ENCODE measurements at regions not wholly inside any gene's neighbourhood (a gene's known extent, or its start where the extent isn't known, plus 50 kb on each side); places are given as distances from the start of the nearest gene placed in this dataset.

DNA sequence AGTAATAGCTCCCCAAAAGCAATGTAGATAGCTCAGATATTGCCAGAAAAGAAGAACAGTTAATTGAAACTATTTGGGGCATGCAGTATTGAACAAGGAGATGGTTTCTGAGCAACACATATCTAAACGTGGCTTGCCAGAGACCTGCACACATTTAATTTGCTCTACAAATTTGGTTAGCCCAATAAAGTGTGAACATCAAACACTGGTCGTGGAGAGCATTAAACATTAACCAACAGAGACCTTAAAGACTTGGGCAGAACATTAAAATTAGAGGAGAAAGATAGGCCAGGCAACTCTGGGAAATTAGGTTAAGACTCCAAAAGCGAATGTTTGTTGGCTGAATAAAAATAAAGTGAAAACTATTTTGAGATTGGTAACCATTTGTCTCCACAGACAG is 61.6 kb upstream of the ARID5B start:
- Histone ChIP-seq H3K18ac (ENCODE audit: insufficient read length, low read depth, low read length) (no peak overlapping the region), H2BK120ac (ENCODE audit: low read depth, low read length, poor library complexity, severe bottlenecking) (no peak overlapping the region), H3K27me3 (ENCODE audit: insufficient read depth, low read length) (no peaks in the 10 kb centered on the region; the same call in 1 of the 2 replicates), H3K4me2 (ENCODE audit: insufficient read depth, insufficient read length, low read length) (no peak overlapping the region), H3K23ac (ENCODE audit: insufficient read length, low read depth, low read length) (no peak overlapping the region), H4K5ac (ENCODE audit: insufficient read length, low read depth, low read length) (no peak overlapping the region), H4K91ac (ENCODE audit: insufficient read length, low read depth, low read length) (no peak overlapping the region), H3K27ac (ENCODE audit: insufficient read length, low read depth, low read length) (no peak overlapping the region), H3K9ac (ENCODE audit: extremely low read depth, insufficient read length, low read length) (no peak overlapping the region), H2BK12ac (ENCODE audit: insufficient read length, low read depth, low read length) (no peak overlapping the region), H2BK20ac (ENCODE audit: low read depth, low read length, poor library complexity, severe bottlenecking) (no peak overlapping the region), H3K14ac (ENCODE audit: insufficient read depth, low read length) (no peak overlapping the region), H3K9me3 (ENCODE audit: control insufficient read depth, low read depth, low read length) (no peaks in the 10 kb centered on the region), H4K20me1 (ENCODE audit: control insufficient read depth, insufficient read depth, insufficient read length) (no peaks in the 10 kb centered on the region), H2AK5ac (ENCODE audit: insufficient read length, low read length) (no peak overlapping the region), H2BK15ac (ENCODE audit: low read depth, low read length) (no peak overlapping the region), H2BK5ac (ENCODE audit: insufficient read length, low read length) (no peak overlapping the region), H3T11ph (ENCODE audit: low read length) (no peak overlapping the region), H3K4me1 (ENCODE audit: insufficient read depth, low read length) (no peaks in the 10 kb centered on the region), H3K56ac (ENCODE audit: insufficient read length, low read depth, low read length) (no peak overlapping the region), H2AFZ (ENCODE audit: low read length) (no peak overlapping the region), H3K79me1 (ENCODE audit: insufficient read depth, low read depth, low read length, poor library complexity, severe bottlenecking) (no peaks in the 10 kb centered on the region), H3K4ac (ENCODE audit: low read depth, low read length) (no peak overlapping the region), H4K8ac (replicated peaks; ENCODE audit: insufficient read length, low read depth, low read length) (no peak overlapping the region), H3K23me2 (ENCODE audit: insufficient read length, low read depth, low read length, poor library complexity, severe bottlenecking) (no peaks in the 10 kb centered on the region), H3K79me2 (ENCODE audit: insufficient read depth, low read length) (no peaks in the 10 kb centered on the region)
- WGBS (ENCODE audit: extremely low coverage, insufficient read length, low lambda C conversion rate) = no CpG with 5 or more reads among the region's 3 CpGs
- no peaks in the 10 kb centered on the region; a peak in 1 of 5 replicates for H3K9me3 Mint-ChIP-seq
- DNase-seq = no peak
- H3K4me1 Mint-ChIP-seq = peaks cover 10 to 19% of the 10 kb centered on the region in 2 experiments
- H3K27me3 Mint-ChIP-seq (ENCODE audit: low read depth) = peaks cover 31% of the 10 kb centered on the region
- TF ChIP-seq, protein P1, sequence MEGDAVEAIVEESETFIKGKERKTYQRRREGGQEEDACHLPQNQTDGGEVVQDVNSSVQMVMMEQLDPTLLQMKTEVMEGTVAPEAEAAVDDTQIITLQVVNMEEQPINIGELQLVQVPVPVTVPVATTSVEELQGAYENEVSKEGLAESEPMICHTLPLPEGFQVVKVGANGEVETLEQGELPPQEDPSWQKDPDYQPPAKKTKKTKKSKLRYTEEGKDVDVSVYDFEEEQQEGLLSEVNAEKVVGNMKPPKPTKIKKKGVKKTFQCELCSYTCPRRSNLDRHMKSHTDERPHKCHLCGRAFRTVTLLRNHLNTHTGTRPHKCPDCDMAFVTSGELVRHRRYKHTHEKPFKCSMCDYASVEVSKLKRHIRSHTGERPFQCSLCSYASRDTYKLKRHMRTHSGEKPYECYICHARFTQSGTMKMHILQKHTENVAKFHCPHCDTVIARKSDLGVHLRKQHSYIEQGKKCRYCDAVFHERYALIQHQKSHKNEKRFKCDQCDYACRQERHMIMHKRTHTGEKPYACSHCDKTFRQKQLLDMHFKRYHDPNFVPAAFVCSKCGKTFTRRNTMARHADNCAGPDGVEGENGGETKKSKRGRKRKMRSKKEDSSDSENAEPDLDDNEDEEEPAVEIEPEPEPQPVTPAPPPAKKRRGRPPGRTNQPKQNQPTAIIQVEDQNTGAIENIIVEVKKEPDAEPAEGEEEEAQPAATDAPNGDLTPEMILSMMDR (conservative IDR thresholded peaks at IDR 0.05) = no peak
- no peaks in the 10 kb centered on the region for H3K36me3 Mint-ChIP-seq (ENCODE audit: insufficient read depth in 1 of 3, low read depth in 3 of 3)
- H3K4me3 Mint-ChIP-seq = no peak overlapping the region
- no peak overlapping the region for H3K27ac Mint-ChIP-seq
